ENCODE measurements at regions not wholly inside any gene's neighbourhood (a gene's known extent, or its start where the extent isn't known, plus 50 kb on each side); places are given as distances from the start of the nearest gene placed in this dataset.

DNA sequence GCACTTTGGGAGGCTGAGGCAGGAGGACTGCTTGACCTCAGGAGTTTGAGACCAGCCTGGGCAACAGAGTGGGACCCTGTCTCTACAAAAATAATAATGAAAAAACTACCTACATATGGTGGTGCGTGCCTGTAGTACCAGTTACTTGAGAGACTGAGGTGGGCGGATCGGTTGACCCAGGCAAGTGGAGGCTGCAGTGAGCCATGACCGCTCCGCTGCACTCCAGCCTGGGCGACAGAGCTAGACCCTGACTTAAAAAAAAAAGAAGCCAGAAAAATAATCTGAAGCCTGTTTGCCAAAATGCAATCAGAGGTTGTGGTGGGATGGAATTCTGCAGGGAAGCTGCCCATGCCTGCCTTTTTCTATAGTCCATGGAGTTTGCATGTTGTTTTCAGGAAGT is 50.4 kb upstream of the GGTA1 start:
- DNase-seq, result no peak

DNA sequence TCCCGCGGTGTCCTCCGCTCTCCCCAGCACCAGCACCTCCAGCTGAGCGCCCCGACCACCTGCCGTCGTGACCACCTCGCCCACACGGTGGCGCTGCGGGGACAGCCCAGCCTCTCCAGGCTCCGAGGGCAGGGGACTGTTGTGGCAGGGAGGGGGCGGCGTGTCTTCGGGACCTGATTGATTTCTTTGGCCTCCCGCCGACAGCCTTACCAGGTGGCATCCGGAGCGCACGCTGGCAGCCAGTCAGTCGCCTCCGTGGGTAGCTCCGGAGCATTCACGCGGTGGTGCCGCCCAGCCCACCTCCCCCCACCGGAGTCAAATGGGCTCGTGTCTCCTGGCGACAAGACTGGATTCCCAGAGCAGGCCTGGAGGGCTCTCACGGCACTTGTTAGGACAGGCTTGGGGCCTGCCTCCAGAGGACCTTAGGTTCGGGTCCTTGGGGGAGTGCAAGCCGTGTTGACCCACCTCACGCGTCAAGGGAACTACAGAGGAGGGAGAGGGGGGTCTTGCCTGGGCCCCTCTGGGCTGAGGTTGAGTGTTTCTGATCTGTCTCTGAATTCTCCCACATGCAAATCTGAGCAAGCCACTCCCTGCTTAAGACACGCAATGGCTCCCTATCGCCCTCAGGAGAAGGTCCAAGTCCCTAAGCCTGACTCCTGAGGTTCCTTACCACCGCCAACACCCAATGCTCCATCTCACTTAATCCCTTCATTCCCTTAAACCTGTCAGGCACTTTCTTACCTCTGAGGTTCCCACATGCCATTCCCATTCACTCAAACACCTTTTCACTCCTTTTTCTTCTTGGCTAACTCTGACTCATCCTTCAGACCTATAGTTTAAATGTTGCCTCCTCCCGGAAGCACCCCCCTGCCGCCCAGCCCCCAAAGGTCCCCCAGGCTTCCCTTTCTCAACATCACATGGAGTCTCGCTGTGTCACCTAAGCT is 51.2 kb upstream of the GGTA1 start:
- DNase-seq, result peak; percentile 84 to 88

DNA sequence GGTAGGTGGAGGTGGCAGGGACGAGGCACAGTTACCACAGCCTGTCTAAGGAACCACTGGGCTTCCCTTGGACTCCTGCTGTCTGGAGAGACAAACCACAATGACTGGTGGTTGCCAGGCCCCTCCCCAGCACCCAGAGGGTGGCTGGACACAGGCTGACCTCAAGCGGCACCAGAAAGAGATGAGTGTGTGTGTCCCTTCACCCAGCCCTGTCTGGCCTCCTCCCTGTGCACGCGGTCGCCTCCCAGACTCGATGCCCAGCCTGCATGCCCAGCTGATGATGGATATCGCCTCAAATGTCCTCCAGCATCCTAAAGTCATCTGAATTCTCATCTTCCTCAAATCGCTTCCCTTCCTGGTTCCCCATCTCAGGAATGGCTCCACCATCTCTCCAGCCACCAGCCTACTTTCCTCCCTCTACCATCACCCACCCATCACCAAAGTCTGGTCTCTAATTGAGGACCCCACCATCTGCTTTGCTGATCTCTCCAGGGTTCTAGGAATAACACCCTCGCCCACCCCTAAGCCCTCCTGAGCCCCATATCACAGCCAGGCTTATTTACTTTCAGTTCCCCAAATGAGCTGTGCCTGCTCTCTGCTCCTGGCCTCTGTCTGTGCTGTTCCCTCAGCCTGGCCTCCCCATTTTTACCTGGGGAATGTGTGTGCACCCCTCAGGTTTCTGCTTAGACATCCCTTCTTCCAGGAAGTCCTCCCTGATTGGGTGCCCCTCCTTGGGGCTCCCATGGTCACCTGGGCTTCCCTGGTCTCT is 52.5 kb upstream of the GGTA1 start:
- DNase-seq, result no peak

DNA sequence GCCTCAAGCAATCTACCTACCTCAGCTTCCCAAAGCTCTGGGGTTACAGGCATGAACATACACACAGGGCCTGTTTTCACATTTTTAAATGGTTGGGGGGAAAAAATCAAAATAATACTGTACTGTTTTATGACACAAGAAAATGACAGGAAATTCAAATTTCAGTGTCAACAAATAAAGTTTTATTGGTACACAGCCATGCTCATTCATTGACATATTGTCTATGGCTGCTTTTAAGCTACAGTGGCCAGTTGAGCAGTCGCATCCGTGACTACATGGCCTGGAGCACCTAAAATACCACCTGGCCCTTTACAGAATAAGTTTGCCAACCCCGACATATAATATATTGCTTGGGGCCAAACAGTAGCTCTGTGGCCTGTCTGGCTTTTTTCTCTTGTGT is 56.4 kb upstream of the GGTA1 start:
- DNase-seq, result no peak

DNA sequence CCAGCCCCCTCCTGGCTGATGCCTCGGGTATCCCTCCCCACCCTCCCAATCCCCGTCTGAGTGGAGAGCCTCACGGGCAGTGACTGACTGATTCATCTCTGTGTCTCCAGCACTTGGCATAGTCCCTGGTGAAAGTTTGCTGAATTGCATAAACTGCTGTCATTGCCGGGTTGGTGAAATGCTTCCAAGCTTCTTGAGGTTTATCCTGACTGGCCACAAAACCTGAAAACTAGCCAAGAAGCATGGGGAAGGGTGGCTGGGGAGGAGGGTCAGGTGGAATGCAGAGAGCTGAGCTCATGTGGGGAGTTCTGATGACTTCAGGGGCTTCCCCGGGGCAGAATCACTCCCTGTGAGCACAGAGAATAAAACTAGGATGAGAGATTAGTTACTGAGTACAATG is 56.9 kb upstream of the GGTA1 start:
- no peak for DNase-seq

DNA sequence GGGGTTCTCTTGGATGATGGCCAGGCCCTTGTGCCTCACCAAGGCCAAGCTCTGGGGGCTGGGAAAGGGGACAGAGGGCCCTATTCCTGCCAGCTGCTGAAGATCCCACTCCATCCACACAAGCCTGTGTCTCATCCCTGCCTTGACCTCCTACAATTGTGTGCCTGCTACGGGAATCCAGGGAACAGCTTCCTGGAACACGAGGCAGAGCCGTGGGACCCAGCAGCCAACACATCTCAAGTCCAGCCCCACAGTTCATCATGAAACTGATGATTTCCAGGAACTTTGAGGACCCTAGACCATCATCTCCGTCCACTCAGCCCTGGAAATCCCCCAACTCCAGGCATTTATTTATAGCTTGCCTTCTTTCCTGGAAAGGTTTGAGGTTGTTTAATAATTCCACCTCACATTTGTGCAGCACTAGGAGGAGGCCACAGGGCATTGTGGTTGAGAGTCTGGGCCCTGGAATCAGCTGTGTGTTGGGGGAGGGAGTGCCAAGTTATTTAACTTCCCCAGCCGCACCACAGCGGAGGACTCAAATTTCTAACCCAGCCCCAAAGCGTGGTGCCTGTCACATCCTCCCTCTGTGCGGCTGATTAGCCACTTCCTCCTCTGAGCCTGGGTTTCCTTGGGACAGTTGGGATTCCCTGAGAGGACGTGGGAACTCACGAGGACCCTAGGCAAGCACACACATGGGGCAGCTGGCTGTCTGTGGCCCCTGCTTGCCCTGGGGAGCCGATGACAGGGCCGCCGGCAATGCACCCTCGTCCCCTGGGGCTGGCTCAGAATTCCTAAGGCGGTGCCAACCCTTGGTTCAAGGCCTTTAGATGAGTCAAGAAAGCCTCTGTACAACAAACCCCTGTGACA is 58.2 kb upstream of the GGTA1 start:
- DNase-seq, result no peak

DNA sequence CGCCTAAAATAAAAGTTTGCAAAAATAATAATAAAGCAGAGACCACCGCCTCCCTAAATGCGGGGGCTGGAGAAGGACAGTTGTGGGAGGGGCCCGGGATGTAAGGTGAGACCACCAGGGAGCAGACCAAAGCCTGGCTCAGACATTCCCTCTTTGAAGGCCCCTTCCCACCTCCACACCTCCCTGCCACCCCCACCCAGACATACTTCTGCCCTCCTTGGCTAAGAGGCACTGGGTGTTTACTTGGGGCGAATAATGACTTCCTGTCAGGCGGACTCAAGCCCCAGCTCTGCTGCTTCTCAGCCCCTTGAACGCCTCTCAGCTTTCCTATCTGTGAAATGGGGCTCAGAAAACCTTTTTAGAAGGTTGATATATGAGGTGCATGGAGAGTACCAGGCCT is 58.8 kb upstream of the GGTA1 start:
- no peak for DNase-seq

DNA sequence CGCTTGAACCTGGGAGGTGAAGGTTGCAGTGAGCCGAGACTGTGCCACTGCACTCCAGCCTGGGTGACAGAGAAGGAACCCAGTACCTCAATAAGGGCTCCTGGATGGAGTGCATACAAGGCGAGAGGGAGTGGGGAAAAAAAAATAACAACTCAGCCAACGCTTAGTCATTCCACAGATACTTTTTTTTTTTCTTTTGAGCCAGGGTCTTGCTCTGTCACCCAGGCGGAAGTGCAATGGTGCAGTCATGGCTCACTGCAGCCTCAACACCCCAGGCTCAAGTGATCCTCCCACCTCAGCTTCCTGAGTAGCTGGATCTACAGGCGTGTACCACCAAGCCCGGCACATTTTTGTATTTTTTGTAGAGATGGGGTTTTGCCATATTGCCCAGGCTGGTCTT is 59.5 kb upstream of the GGTA1 start:
- DNase-seq, result no peak

DNA sequence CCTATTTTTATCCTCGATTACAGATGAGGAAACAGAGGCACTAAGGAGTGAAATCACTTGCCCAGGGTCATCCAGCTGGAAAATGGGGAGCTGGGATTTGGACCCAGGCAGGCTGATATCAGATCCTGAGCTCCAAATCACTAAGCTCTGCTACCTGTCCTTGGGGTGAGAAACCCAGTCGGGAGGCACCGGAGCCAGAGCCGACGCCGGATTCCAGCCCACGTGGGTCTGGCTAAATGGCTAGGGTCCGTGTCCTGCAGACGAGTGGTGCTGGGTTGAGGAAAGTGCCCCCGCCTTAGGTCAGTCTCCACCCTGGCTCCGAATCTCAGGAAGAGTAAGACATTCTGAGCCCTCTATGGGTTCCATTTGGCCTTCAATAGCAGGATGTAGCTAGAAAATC is 61.3 kb upstream of the GGTA1 start:
- DNase-seq, result no peak

DNA sequence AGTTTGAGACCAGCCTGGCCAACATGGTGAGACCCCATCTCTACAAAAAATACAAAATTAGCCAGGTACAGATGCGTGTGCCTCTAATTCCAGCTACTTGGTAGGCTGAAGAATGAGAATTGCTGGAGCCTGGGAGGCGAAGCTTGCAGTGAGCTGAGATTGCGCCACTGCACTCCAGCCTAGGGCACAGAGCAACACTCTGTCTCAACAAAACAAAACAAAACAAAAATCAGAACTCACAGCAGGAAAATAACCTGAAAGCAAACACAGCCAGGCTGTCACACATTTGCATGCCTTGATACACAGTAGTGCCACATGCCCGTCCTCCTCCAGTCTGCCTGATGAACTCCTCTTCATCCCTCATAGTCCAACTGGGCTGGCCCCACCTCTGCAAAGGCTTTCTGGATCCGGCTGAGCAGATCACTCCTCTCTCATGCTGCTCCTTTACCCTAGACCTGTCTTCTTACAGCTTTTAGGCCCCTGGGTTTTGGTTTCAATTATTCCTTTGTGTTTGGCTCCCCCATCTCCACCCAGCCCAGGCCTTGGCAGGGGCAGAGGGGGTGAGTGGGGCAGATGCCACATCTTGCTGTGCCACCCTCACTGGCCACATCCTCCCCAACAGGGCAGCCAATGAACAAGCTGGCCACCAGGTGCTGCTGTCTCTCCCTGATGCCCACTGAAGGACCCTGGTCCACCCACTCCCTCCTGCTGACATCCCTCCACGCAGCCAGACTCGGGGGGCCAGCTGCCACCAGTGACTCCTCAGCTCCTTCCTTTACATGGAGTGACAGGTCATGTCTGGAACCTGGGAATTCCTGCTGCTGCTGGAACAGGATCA is 62.0 kb upstream of the GGTA1 start:
- DNase-seq, result peak in 1 of 2 experiments; percentile 21

DNA sequence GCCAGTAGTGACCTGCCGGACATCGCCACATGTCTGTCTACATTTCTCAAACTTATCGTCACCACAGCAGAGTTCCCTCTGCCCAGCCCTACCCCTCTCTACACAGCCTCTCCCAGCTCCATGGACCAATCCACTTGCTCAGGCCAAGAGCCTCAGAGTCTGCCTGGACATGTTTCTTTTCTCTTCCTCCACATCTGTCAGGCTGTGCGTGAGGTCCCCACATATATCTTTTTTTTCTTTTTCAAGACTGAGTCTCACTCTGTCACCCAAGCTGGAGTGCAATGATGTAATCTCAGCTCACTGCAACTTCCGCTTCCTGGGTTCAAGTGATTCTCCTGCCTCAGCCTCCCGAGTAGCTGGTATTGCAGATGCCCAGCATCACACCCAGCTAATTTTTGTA is 62.7 kb upstream of the GGTA1 start:
- DNase-seq, result peak in 1 of 2 experiments; percentile 15

DNA sequence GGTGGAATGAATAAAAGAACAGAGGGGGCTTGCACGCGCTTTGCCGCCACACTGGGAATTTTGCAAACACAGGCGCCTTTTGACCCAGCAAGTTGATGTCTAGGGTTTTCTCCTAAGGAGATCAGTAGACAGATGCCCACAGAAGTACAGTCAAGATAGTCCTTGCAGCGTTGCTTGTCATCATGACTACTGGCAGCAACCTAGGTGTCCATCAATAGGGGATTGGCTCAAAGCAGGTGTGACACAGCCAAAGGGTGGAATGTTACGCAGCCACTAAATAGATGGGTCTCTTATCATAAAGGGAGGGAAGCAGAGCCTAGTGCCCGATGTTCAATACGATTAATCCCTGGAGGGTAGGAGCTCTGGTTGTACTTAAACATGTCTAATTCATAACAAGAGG is 63.8 kb upstream of the GGTA1 start:
- DNase-seq, result no peak

DNA sequence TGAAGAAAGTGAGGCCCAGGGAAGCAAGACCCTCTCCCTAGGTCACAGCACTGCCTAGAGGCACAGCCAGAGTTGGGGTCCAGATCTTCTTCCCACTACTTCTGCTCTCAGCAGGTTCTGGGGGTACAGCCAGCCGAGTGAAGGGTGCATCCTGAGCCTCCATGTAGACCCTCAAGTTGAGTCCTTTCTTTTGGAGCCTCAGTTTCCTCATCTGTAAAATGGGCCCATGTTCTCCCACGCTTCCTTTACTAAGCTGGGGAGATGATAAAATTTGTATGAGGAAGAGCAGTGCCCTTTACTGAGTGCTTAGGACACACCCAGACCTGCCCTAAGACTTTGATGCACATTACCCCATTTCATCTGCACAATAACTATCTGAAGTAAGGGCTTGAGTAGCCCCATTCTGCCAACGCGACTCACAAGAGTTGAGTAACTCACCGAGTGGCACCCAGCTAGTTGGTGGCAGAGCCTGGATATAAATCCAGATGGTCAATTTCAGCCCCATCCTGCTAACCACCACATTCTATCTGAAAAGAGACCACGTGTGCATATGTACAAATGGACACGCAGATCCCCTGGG is 64.3 kb upstream of the GGTA1 start:
- no peak for DNase-seq

DNA sequence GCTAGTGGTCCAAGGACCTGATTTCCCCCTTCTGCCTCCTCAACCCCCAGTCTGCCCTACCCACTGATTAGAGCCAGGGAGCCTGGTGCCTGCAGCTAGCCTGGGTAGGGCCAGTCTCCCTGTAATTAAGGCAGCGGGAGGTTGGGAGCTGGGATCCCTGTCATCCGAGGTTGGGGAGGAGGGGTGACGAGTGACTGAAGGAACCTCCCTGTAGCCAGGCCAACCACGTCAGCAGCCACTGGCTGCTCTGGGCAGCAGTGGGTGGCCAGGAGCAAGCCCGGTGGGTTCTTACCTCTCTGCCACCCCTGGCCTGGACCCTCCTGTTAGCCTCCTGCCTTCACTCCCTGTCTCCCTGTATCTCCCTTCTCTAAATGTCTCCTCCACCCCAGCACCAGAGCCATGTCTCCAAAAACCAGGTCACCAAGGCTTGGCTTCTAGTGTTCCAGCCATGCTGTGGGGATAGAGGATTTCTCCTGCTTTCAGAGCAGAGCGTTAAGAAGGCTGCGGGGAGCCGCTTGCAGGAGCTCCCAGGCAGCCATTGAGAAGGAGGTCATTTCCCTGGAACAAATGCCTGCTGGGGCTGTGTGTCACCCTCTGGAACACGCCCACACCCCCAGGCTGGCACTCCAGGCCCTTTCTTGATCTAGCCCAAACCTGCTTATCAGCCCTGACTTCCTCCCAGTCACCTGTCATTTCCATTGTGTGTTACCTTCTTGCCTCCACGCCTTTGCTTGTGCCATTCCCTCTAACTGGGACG is 65.0 kb upstream of the GGTA1 start:
- no peak for DNase-seq

DNA sequence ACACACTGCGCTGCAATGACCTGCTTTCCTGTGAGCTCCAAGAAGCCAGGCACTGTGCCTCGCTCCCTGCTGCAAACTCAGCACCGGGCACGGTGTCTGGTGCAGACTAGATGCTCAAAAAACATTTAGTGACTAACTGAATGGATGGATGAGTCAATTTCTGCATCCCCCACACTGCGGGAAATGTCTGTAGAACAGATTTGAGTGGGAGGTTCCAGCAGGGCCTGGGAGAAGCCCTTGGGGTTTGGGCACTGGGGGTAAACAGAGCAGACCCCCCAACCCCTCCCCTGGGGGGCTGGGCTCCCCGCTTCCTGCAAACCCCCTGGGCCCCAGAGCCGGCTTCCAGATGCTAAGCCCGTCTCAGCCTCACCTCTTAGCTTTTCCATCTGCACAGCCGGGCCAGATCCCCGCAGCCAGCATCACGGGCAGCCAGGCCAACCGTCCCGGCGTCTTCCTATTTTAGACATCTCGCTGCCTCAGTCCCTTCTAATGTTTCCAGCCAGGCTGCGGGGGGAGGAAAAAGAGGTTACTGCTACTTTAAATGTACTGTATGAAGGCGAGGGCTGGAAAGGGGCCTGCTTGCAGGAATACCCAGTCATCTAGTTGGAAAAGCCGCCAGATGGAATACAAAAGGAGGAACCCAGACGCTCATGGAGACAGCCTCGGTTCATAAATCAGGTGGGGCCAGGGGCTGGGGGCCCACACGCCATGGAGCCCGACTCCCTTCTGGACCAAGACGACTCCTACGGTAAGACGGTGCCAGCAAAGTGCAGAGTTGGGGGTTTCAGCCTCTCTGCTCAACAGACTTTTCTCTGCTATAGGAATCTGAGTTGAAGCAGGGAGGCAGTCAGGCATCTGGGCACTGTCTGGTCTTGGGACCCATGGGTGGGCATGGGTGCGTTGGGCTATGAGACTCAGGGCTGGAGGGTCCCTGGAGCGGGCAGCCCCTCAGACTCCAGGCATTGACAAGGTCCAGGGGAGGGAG is 67.1 kb upstream of the GGTA1 start:
- peak in 1 of 2 experiments; percentile 28 for DNase-seq

DNA sequence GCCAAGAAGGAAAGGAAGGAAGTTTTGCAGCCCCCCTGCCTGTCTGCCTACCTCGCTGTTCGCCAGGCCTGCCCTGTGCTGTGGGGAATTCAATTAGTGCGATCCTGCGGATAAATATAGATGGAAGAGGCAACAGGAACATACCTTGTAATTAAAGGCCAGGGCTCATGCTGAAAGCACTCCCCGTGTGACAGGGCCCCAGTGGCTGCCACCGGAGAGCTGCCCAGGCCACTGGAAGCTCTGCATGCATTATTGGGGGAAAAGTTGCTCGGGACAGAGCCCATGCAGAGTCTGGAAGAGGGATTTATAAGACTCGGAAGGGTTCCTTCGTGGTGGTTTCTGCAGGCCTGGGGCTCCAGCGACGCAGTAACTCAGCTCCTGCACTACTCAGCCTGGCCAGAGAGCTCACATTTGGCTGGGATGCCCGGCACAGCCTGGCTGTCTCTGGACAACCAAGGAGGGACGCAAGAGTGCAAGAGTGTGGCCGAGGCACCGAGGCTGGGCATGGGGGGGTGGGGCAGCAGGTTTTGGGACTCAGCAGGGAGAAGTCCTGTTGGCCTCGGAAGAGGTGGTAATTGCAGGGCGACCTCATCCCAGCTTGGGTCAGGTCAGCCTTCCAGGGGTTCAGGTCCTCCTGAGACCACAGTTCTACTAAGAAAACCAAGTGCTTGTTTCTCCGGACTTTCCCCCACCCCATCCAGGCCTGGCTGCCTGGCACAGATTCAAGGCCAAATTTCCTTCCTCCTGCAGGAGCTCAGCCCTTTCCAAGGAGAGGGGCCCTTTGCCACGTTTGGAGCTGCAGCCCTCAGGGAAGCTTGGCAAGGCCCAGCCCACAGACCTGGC is 68.1 kb upstream of the GGTA1 start:
- no peak for DNase-seq

DNA sequence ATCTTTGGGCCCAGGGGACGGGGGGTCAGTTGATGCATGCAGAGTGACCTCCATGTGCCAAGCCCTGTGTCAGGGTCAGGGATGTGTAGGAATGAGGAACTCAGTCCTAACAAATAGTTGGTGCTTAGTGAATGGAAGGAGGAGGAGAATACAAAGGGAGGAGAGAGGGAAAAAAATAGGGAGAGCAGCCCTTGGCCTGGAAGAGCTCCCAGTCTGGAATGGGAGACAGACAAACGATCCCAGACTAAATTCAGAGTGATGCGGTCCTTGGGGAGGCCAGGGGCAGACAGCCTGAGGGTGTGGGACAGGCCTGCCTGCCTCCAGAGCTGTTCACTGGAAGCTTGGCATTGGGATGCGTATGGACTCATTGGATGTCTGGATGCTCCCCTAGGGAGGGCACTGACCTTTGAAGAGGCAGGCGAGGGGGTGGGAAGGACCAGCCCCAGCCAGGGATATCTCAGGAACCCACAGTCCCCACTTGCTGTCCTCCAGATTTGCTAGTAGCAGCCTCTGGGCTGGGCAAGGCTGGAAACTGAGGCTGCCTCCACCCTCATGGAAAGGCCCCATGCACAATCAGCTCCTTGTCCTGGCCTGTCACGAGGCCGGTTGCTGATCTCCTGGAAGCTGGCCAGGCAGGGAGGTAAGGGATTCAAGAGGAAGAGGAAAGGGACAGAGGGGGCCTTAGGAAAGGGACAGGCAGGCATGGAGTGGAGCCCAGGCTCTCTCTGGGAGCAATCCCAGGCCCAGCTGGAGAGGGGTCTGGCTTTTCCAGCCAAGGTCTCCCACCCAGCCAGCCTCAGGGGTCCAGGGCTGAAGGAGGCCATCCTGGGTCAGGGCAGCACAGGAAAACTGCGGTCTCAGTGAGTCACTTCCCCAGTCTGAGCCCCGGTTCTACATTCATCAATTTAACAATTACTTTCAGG is 69.0 kb upstream of the GGTA1 start:
- no peak for DNase-seq

DNA sequence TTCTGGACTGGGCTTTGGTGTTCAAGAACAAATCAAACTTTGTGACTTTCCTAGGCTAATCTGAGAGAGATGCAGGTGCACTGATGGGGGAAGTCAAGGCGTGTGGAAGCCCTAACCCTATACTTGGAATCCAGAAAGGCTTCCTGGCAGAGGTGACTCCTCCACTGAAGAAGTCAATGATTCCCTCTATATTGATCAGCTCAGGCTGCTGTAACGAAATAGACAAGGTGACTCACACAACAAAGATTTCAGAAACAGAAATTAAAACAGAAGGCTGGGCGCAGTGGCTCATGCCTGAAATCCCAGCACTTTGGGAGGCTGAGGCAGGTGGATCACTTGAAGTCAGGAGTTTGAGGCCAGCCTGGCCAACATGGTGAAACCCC is 69.6 kb upstream of the GGTA1 start:
- DNase-seq, result no peak

Data from NCI-H524 (cell line).